GM10266 (cell line): ENCODE measurements at regions not wholly inside any gene's neighbourhood (a gene's known extent, or its start where the extent isn't known, plus 50 kb on each side); places are given as distances from the start of the nearest gene placed in this dataset.

Source experiments
- DNase-seq: peaks from one replicate; pipeline ENCODE4 v3.0.0; 2012; ENCODE audit errors: extremely low spot score
- TF ChIP-seq, protein P1 (sequence below): IDR thresholded peaks from 2 replicates; pipeline ENCODE4 v1.5.1; 2012; ENCODE audit warnings: mild to moderate bottlenecking, low read depth; ENCODE audit not compliant: control insufficient read depth, insufficient read depth; ENCODE audit errors: missing control alignments

DNA sequence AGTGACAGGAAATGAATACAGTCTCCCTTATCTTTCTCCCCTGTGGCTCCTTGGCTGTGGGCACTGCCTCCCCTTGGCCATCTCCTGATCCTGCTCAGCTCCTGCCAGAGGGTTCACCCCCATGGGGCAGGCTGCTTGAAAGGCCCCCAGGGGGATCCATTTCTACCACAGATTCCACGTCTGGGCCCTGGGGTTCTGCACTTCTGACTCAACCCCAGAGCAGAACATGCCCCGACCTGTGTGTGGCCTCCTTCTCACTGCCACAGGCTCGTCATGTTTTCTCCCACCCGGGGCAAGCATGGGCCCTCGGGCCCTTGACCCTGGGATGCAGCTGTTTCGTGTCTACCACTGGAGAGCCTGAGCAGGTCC, 122.2 kb downstream of the ACKR3 start:
- no peak for DNase-seq
- TF ChIP-seq, protein P1, sequence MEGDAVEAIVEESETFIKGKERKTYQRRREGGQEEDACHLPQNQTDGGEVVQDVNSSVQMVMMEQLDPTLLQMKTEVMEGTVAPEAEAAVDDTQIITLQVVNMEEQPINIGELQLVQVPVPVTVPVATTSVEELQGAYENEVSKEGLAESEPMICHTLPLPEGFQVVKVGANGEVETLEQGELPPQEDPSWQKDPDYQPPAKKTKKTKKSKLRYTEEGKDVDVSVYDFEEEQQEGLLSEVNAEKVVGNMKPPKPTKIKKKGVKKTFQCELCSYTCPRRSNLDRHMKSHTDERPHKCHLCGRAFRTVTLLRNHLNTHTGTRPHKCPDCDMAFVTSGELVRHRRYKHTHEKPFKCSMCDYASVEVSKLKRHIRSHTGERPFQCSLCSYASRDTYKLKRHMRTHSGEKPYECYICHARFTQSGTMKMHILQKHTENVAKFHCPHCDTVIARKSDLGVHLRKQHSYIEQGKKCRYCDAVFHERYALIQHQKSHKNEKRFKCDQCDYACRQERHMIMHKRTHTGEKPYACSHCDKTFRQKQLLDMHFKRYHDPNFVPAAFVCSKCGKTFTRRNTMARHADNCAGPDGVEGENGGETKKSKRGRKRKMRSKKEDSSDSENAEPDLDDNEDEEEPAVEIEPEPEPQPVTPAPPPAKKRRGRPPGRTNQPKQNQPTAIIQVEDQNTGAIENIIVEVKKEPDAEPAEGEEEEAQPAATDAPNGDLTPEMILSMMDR, result no peak

DNA sequence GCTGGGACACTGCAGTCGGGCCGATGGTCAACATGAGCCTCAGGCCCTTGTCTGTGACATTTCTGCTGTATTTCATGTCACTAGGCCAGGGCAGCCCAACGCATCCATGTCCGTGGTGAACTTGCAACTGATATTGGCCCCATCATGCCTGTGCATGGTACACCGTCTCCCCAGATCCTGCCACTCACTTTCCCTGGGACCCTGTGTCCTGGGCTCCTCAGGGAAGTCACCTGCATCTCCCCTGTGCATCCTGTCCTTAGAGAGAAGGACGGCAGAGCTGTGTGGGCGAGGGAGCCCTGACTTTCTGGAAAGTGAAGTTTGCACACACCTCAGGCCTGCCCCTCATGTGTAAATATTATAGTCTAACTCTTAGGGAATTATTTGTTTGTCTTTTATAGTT, 123.3 kb downstream of the ACKR3 start:
- TF ChIP-seq, protein P1, result no peak
- DNase-seq, result no peak

DNA sequence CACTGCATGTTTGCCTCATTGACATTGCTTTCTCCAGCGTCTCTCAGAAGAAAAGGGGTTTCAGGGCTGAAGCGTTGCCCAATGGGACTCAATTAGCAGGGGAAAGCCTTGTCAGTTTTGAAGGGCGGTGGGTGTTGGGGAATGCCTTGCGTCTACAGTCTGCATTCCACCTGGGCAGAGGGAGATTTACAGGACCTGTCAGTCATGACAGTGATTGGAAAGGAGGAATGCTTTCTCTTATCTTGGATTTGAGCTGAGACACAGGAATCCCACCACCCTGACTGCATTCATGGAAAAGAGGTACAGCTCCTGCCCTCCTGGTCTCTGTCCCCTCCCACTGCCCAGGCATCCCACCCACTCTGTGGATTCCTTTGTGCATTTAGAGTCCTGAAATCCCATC, 123.9 kb downstream of the ACKR3 start:
- no peak for DNase-seq
- TF ChIP-seq, protein P1, result no peak

DNA sequence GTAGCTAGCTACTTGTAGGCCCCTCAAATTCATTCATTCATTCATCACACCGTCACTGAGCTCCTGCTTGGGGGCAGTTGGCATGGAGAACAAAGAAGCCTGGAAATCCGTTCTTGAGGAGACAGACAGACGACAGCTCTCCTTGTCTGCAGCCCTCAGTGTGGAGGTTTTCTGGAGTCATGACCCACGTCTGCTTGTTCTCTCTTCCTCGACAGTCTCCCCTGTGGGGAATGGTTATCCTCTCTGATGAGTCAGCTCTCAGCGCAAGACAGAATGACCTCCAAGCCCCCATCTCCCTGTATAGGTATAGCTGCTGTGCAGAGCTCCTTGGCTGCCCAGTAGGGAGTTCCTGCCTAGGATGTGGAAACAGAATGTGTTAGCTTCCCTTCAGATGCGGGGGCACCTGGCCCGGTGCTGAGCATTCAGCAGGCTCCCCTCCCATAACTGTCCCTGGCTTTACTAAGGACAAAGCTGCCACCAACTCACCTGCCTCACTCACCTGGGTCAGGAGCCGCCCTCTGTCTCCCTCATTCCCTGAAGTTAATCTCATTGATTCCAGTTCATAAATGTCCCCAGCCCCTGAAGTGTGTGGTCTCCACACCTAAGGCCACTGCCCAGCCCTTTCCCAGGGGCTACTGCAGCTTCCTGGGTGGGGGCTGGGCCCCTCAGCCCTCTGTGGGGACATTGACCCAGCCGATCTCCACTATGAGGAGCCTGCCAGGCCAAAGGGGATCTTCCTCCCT, 124.7 kb downstream of the ACKR3 start:
- no peak for DNase-seq
- TF ChIP-seq, protein P1, result no peak

DNA sequence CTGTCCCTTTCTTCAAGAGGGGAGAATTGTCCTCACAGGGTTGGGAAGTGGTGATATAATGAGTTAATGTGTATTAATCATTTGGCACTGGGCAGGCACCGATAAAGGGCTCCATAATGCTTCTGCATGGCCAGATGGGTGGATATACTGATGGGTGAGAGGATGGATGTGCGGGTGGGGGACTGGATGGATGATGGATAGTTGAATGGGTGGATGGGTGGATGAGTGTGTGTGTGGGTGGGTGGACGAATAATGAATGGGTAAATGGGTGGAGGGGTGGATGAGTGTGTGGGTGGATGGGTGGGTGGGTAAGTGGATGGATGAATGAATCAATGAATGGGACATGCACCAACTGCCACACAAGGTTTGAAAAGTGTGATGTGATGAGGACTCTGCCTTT, 127.2 kb downstream of the ACKR3 start:
- TF ChIP-seq, protein P1, result no peak
- DNase-seq, result no peak

DNA sequence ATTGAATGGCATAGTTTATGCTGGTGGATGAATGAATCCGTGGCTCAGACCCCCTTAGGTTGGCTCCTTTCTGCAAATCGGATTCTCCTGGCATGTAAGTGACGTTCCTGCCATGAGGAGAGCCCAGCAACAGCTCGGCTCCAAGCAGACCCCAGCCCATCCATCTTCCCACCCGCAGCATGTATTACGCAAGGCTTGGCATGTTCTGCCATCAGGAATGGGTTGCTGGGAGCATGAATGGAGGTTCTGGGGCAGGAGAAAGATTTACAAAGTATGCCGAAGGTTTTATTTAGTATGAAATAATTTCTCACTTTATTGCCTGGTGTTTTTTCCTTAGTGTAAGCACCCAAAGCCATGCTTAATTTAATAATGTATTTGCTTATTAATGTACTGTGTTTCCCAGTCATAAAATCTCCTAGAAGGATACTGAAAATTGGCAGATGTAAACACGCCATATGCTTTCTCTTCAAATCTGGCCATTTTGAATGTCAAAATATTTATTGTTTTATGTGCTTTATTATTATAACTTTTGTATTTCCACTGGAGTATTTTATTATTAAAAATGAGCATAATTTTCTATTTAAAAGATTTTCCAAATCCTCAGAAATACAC, 128.5 kb downstream of the ACKR3 start:
- TF ChIP-seq, protein P1, result no peak
- no peak for DNase-seq

DNA sequence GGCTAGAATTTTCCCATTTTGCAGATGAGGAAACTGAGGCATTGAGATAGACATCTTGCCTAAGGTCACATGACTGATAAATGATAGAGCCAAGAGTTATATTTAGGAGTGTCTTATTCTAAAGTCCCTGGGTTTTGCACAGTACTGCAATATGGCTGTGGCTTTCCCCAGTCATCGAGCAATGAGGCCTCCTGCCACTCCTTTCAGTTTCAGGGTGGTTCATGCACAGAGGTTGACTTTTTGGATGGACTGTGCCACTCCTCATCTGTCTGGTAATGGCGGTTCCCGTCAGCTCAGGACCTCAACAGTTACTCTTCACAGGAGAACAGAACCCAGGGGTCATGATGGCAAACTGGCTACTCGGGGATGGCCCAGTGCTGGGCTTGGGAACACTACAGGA, 131.1 kb downstream of the ACKR3 start:
- no peak for DNase-seq
- TF ChIP-seq, protein P1, result no peak
